ENCODE measurements at regions not wholly inside any gene's neighbourhood (a gene's known extent, or its start where the extent isn't known, plus 50 kb on each side); places are given as distances from the start of the nearest gene placed in this dataset.
"Not testable (repeated sequence)": the region's sequence is repeated elsewhere in the genome, so short reads cannot be mapped to it uniquely, and the experiment has no call there.

DNA sequence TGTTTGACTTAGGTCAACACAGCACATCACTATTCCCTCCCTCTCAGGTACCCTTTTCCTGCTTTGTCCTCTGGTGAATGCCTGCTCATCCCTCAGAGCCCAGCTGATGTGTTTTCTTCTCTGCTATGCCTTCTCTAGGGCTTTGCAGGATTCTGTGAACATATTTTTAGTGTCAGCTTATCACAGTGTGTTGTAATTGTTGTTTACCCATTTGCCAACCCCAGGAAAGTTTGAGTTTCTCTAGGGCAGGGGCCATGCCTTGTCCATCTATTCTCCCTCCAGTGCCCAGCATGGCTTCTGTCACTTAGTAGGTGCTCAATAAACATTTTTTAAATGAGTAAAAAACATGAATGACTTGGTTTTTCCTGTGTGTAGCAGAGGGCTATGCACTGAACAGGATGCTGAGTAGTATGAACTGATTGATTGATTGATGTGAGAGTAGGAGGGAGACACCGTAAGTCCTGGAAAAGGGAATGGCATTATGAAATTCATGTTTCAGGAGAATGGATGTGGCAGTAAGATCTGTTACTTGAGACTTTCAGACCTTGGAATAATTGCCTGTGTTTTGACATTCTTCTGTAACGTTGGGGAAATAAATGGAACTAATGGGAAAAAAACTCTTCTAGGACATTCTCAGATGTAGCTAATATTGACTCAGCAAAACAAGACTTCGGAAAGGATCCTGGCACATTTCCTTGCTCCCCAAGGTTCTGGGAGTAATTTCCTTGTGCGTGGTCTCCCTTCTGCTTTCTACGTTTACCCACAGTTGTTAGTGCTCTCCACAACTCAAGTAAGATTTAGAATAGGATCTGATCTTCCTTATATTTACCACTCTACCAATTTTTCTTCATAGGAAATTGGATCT, 267.3 kb upstream of the TBL1XR1 start:
- no peak for FAIRE-seq
- TF ChIP-seq, protein P1, sequence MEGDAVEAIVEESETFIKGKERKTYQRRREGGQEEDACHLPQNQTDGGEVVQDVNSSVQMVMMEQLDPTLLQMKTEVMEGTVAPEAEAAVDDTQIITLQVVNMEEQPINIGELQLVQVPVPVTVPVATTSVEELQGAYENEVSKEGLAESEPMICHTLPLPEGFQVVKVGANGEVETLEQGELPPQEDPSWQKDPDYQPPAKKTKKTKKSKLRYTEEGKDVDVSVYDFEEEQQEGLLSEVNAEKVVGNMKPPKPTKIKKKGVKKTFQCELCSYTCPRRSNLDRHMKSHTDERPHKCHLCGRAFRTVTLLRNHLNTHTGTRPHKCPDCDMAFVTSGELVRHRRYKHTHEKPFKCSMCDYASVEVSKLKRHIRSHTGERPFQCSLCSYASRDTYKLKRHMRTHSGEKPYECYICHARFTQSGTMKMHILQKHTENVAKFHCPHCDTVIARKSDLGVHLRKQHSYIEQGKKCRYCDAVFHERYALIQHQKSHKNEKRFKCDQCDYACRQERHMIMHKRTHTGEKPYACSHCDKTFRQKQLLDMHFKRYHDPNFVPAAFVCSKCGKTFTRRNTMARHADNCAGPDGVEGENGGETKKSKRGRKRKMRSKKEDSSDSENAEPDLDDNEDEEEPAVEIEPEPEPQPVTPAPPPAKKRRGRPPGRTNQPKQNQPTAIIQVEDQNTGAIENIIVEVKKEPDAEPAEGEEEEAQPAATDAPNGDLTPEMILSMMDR (IDR thresholded peaks at IDR 0.05; ENCODE audit: insufficient read depth, missing control alignments) = no peak
- DNase-seq (ENCODE audit: insufficient read length, low spot score) = no peak

DNA sequence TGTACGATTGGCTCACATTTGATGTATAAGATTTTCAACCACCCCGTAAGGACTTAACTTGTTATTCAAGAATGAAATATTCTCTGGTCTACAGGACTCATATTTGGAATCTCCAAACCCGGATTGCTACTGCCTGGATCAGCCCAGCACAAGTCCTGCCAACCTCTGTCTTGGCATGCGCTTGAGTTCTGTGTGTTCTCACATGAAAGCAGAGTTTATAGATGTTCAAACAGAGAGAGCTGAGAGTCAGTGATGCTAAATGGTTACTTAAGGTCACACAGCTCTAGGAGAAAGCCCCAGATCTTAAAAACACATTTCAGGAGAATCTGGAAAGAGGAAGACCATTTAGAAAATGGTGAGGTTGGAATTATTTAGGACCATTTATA, 268.0 kb upstream of the TBL1XR1 start:
- TF ChIP-seq, protein P1 (IDR thresholded peaks at IDR 0.05; ENCODE audit: insufficient read depth, missing control alignments) = no peak
- FAIRE-seq = no peak
- no peak for DNase-seq (ENCODE audit: insufficient read length, low spot score)

DNA sequence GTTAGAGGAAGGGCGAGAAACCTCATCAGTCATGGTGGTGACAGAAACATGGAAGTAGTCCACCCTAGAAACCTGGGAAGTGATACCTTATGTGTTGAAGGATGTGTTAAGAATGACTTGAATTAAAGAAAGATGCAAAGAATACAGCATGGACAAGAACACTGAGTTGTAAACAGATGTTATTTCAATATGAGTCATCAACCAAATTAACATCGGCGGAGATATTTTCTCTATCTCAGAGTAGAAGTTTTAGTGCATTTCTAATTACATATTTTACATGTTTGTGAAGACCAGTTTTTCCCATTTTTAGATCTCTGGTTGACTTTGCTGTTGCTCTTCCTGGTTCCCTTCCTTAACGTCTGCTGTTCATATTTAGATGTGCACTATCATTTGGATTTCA, 268.8 kb upstream of the TBL1XR1 start:
- TF ChIP-seq, protein P1 (IDR thresholded peaks at IDR 0.05; ENCODE audit: insufficient read depth, missing control alignments) = no peak
- FAIRE-seq (no peak), DNase-seq (ENCODE audit: insufficient read length, low spot score) (no peak)

DNA sequence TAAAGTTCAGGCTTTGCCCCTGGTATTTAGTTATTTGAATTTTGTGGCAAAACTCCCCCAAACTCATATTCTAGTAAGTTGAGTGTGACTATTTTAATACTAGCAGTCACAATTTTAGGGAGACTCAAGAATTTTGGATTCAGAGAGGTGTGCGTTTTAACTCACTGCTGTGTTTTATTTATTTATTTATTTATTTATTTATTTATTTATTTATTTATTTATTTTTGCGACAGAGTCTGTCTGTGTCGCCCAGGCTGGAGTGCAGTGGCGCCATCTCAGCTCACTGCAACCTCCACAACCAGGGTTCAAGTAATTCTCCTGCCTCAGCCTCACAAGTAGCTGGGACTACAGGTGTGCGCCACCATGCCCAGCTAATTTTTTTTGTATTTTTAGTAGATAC, 269.3 kb upstream of the TBL1XR1 start:
- DNase-seq (ENCODE audit: insufficient read length, low spot score); FAIRE-seq: not testable (repeated sequence)

DNA sequence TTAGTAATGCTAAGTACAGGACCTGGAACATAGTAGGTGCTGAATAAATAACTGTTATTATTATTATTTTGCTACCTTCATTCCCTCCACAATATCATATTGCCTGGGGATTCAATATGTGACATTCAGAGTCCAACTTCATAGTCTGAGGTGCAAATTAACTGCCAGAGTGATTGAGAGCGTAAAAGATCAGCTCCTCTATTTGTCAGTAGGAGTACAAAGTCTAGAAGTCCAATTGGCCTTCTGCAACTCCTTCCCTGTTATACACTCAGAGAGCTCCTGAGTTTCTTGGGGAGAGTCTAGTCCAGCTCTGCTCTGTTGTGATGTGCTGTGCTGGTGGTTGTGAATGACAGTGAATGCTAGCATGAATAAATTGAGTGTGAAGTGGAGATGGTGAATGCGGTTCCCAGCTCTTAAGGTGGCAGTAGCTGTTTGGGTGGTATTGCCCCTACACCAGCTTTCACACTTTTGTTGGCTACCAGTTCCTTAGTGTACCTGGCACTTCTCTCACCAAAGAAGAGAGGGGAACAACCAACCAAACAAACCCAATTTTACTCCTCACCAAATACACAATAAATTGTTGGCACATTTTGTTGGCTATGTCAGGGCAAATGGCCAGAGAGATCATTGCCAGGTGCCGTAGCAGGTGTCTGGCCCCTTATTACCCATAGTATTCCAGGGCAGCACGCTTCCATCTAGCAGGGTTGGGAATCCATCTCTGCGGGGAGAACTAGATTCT, 270.1 kb upstream of the TBL1XR1 start:
- TF ChIP-seq, protein P1 (IDR thresholded peaks at IDR 0.05; ENCODE audit: insufficient read depth, missing control alignments) = no peak

GRCh38 chr3:177468331-177468730, 271.0 kb upstream of the TBL1XR1 start:
- DNase-seq (ENCODE audit: insufficient read length, low spot score) = no peak
- no peak for FAIRE-seq
- TF ChIP-seq, protein P1 (IDR thresholded peaks at IDR 0.05; ENCODE audit: insufficient read depth, missing control alignments) = no peak

More for the DNA sequence above, 270.1 kb upstream of the TBL1XR1 start:
- FAIRE-seq (no peak), DNase-seq (ENCODE audit: insufficient read length, low spot score) (no peak)

DNA sequence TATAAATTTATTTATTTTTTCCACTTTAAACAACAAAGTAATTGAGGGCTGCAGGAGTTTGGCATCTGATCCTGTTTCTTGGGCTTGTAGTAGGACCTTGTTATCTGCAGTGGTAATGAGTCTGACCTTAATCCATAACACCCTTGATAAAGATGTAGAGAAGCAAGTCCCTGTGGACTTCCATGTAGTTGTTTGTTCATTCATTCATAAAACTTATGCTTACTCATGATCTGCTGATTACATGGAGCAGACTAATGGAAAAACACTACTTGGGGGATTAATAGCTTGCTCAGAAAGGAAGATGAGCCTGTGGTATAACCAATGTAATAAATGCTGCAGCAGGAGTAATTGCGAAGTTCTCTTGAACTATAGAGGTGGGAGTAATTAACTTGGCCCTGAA, 271.5 kb upstream of the TBL1XR1 start:
- FAIRE-seq = no peak
- DNase-seq (ENCODE audit: insufficient read length, low spot score) = no peak
- TF ChIP-seq, protein P1 (IDR thresholded peaks at IDR 0.05; ENCODE audit: insufficient read depth, missing control alignments) = no peak
